HG02763 (cell line): ENCODE measurements at regions not wholly inside any gene's neighbourhood (a gene's known extent, or its start where the extent isn't known, plus 50 kb on each side); places are given as distances from the start of the nearest gene placed in this dataset.
"Not testable (repeated sequence)": the region's sequence is repeated elsewhere in the genome, so short reads cannot be mapped to it uniquely, and the experiment has no call there.

Experiments
- ATAC-seq: cut with Tn5 transposase; IDR thresholded peaks from one replicate; pipeline ENCODE4 v1.9.1; 2021; ENCODE audit warnings: mild to moderate bottlenecking, moderate library complexity; ENCODE audit not compliant: unreplicated experiment

DNA sequence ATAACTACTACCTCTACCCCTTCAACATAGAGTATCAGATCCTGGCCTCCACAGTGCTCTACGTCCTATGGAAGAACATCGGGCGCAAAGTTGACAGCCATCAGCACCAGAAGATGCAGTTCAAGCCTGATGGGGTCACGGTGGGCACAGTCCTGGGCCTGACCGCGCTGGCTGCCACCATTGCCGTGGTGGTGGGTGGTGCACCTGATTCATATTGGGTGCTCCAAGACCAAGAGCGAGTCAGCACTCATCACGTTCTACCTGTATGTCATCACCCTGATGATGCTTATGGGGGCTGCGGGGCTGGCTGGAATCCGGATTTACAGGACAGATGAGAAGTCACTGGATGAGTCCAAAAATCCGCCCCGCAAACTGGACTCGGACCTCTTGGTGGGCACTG lies 846.4 kb downstream of the RPIA start:
- not testable (repeated sequence) for ATAC-seq

- not testable (repeated sequence) for ATAC-seq
Measured at GRCh38 chr2:89544110-89544509, 852.6 kb downstream of the RPIA start.

DNA sequence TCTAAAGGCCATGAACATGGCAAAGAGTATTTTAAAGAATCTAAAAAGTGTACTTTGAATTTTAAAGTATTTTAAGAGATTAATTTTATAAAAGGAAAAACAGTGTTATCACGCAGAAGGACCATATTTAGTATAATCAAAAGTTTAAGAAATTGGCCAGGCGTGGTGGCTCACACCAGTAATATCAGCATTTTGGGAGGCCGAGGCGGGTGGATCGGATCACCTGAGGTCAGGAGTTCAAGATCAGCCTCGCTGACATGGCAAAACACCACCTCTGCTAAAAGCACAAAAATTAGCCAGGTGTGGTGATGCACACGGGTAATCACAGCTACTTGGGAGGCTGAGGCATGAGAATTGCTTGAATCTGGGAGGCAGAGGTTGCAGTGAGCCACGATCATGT lies 887.7 kb downstream of the RPIA start:
- ATAC-seq = not testable (repeated sequence)

- ATAC-seq = not testable (repeated sequence)
Measured at GRCh38 chr2:89582816-89583215, 891.3 kb downstream of the RPIA start.

DNA sequence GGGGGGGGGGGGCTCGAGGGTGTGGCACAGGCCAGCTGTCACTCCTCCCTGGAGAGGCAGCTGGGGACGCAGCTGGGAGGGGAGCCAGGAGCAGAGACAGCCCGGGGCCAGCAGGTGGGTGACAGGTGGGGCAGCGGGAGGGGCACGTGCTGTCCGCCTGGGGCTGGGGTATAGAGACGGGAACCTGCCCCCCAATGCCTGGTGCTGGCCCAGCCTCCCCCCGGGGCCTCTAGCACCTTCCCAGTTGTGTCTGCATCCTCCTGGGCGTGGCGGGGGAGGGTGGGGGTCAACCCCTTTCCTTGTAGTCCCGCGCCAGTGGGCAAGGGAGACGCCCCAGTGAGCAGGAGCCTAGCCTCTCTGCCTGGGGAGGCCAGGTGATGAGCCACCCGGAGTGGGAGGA lies 892.6 kb downstream of the RPIA start:
- ATAC-seq = not testable (repeated sequence)

DNA sequence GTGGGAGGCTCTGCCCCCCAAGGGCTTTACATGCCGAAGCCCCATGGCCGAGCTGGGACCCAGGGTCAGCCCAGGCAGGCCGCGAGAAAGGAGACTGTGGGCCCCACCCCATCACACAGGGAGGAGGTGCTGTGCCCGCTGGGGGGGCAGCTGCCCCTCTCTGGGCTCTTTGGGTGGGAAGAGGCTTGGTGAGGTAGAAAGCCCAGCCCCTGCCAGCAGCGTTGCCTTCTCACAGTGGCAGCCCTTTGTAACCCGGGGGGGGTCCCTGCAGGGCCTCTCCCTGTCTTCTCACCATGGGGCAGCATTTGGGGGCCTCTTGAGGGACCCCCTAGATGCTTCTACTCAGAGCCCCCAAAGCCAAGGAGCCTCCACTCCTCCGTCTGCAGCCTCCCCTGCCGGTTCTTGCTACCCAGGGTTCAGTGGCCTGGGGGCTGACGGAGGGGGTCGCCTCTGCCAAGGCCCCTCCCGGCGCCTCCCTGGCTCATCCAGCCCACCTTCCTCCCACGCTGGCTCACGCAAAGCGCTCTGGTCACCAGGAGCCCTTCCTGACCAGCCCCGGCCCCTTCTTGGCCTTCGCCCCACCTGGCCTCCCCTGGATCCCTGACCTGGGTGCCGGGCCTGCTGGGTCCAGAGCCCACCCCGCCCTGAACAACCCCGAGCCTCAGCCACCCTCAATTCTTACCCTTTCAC lies 893.5 kb downstream of the RPIA start:
- not testable (repeated sequence) for ATAC-seq

GRCh38 chr2:89585558-89585920 lies 894.1 kb downstream of the RPIA start:
- ATAC-seq = peak; percentile 99

DNA sequence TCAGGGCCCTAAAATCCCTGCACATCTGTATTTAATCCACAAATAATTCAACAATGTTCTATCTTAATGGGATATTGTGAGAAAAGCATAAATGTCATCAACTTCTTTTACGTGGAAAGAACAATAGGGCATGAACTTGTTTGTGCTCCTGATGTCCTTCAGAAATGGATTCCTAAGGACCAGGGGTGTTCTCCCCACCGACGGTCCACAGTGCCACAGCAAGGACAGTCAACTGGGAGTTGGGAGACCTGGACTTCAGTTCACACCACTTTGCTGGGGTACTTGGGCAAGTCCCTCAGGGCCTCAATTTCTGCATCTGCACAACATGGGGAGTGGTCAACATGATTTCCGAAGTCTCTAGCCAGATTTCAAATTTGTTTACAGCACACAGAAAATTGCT lies 908.4 kb downstream of the RPIA start:
- not testable (repeated sequence) for ATAC-seq

DNA sequence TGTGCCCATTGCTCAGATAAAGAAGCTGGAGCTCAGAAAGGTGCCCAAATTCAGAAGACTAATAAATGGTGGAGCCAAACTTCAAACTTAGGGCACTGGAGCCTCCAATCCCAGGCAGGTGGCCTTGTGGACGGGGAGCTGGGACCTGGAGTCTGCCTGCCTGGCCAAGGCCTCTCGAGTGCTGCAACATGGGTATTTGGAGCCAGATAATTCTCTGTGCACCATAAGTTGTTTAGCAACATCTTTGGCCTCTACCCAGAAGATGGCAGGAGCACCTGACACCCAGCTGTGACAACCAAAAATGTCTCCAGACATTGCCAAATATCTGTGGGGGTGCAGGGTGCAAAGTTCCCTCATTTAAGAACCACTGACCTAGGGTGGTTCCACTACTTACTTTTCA lies 915.0 kb downstream of the RPIA start:
- ATAC-seq = not testable (repeated sequence)

GRCh38 chr2:89610207-89610926 lies 918.9 kb downstream of the RPIA start:
- ATAC-seq = not testable (repeated sequence)

GRCh38 chr2:89610927-89611515 lies 919.5 kb downstream of the RPIA start:
- ATAC-seq = not testable (repeated sequence)

GRCh38 chr2:89611710-89612109 lies 920.2 kb downstream of the RPIA start:
- not testable (repeated sequence) for ATAC-seq

GRCh38 chr2:89649268-89649667 lies 957.8 kb downstream of the RPIA start:
- ATAC-seq = not testable (repeated sequence)

DNA sequence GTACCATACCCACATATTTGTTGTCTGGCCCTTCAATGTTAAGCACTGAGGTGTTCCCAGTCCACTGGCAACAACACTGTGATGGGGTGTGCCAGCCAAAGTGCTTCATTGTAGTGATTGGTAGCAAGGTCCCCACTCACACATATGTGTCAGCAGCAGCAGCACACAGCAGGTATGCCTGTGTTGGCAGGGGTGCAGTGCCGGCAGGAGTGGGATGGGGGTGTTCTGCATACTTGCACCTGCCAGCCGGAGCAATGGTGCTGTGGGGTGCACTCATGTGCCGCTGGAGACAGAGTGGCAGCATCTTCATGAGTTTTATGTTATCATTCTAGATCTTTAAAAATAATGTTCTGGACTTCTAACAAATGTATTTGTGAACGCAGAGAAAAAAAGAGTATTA lies 987.8 kb downstream of the RPIA start:
- ATAC-seq = not testable (repeated sequence)
